ENCODE measurements at regions not wholly inside any gene's neighbourhood (a gene's known extent, or its start where the extent isn't known, plus 50 kb on each side); places are given as distances from the start of the nearest gene placed in this dataset.

- Histone ChIP-seq H3K27me3 (no peaks in the 10 kb centered on the region), H3K36me3 (no peaks in the 10 kb centered on the region), H3K4me3 (no peak overlapping the region), H3K4me1 (ENCODE audit: low read depth) (peaks cover 12% of the 10 kb centered on the region), H3K9me3 (ENCODE audit: low read depth) (no peaks in the 10 kb centered on the region), H3K27ac (no peak overlapping the region)
- TF ChIP-seq CTCF (IDR thresholded peaks at IDR 0.05; ENCODE audit: low read depth, low read length), result no peak
- peak in 1 of 2 donors; percentile 50 for DNase-seq (ENCODE audit: low read depth in 1 of 2, low spot score in 1 of 2)
Observed at GRCh38 chr3:178056868-178057267, 479.4 kb upstream of the KCNMB2 start.

- Histone ChIP-seq H3K27ac (peak overlapping the region; percentile 1), H3K4me1 (ENCODE audit: low read depth) (peaks cover 11% of the 10 kb centered on the region), H3K4me3 (no peak overlapping the region), H3K9me3 (ENCODE audit: low read depth) (no peaks in the 10 kb centered on the region), H3K36me3 (no peaks in the 10 kb centered on the region), H3K27me3 (no peaks in the 10 kb centered on the region)
- no peak for TF ChIP-seq CTCF (IDR thresholded peaks at IDR 0.05; ENCODE audit: low read depth, low read length)
- no peak for DNase-seq (ENCODE audit: low read depth in 1 of 2, low spot score in 1 of 2)
Observed at GRCh38 chr3:178058629-178059028, 477.6 kb upstream of the KCNMB2 start.

- no peak overlapping the region for H3K4me3 ChIP-seq
- peak overlapping the region; percentile 52 for H3K27ac ChIP-seq
- H3K36me3 ChIP-seq, result no peaks in the 10 kb centered on the region
- no peak for TF ChIP-seq CTCF (IDR thresholded peaks at IDR 0.05; ENCODE audit: low read depth, low read length)
- no peaks in the 10 kb centered on the region for H3K9me3 ChIP-seq (ENCODE audit: low read depth)
- no peaks in the 10 kb centered on the region for H3K27me3 ChIP-seq
- peak; percentile 45 to 68 for DNase-seq (ENCODE audit: low read depth in 1 of 2, low spot score in 1 of 2)
- H3K4me1 ChIP-seq (ENCODE audit: low read depth), result peaks cover 11% of the 10 kb centered on the region
Observed at GRCh38 chr3:178059119-178059518, 477.1 kb upstream of the KCNMB2 start.

- Histone ChIP-seq H3K27me3 (no peaks in the 10 kb centered on the region), H3K9me3 (ENCODE audit: low read depth) (no peaks in the 10 kb centered on the region), H3K27ac (no peak overlapping the region), H3K4me3 (no peak overlapping the region), H3K36me3 (no peaks in the 10 kb centered on the region), H3K4me1 (ENCODE audit: low read depth) (peaks cover 11% of the 10 kb centered on the region)
- DNase-seq (ENCODE audit: low read depth in 1 of 2, low spot score in 1 of 2), result no peak
- no peak for TF ChIP-seq CTCF (IDR thresholded peaks at IDR 0.05; ENCODE audit: low read depth, low read length)
Observed at GRCh38 chr3:178059836-178060235, 476.4 kb upstream of the KCNMB2 start.

GRCh38 chr3:178060407-178060806 is 475.8 kb upstream of the KCNMB2 start:
- H3K36me3 ChIP-seq, result no peaks in the 10 kb centered on the region
- no peak for TF ChIP-seq CTCF (IDR thresholded peaks at IDR 0.05; ENCODE audit: low read depth, low read length)
- no peaks in the 10 kb centered on the region for H3K9me3 ChIP-seq (ENCODE audit: low read depth)
- no peak overlapping the region for H3K4me3 ChIP-seq
- no peaks in the 10 kb centered on the region for H3K27me3 ChIP-seq
- DNase-seq (ENCODE audit: low read depth in 1 of 2, low spot score in 1 of 2), result peak in 1 of 2 donors; percentile 66
- no peak overlapping the region for H3K27ac ChIP-seq
- peaks cover 11% of the 10 kb centered on the region for H3K4me1 ChIP-seq (ENCODE audit: low read depth)

GRCh38 chr3:178062126-178062525 is 474.1 kb upstream of the KCNMB2 start:
- no peak overlapping the region for H3K4me3 ChIP-seq
- H3K9me3 ChIP-seq (ENCODE audit: low read depth), result no peaks in the 10 kb centered on the region
- H3K27ac ChIP-seq, result no peak overlapping the region
- no peak for DNase-seq (ENCODE audit: low read depth in 1 of 2, low spot score in 1 of 2)
- H3K27me3 ChIP-seq, result no peaks in the 10 kb centered on the region
- H3K4me1 ChIP-seq (ENCODE audit: low read depth), result peaks cover 11% of the 10 kb centered on the region
- H3K36me3 ChIP-seq, result no peaks in the 10 kb centered on the region
- TF ChIP-seq CTCF (IDR thresholded peaks at IDR 0.05; ENCODE audit: low read depth, low read length), result no peak
